SK-N-SH (cell line): ENCODE measurements at regions not wholly inside any gene's neighbourhood (a gene's known extent, or its start where the extent isn't known, plus 50 kb on each side); places are given as distances from the start of the nearest gene placed in this dataset.

ENCODE experiments used
- CTCF ChIA-PET: fragments of 300-600, 350-600 bp; formaldehyde crosslinking; extraction: SDS; loops from one replicate; lab custom pipeline; 2021; lab: Yijun Ruan, JAX
- POLR2A ChIA-PET: fragments of 350-600 bp; sonication (Branson Sonifier 250); formaldehyde crosslinking; extraction: SDS; loops from one replicate; lab custom pipeline; 2020; ENCODE audit warnings: antibody characterized with exemption, inconsistent platforms; lab: Yijun Ruan, JAX
- DNase-seq: peaks from one replicate; pipeline ENCODE4 v3.0.0; 2012
- H2AFZ ChIP-seq: fragments of 200-600 bp; sonication (generic); 2 replicates; pipeline ENCODE4 v1.8.1; 2016; ENCODE audit warnings: antibody characterized with exemption, mild to moderate bottlenecking, low read depth
- H3F3A ChIP-seq: fragments of 200-600 bp; sonication (generic); replicated peaks from 2 replicates; pipeline ENCODE3; 2016; ENCODE audit warnings: antibody characterized with exemption, mild to moderate bottlenecking; ENCODE audit not compliant: insufficient read depth
- H3K27ac ChIP-seq, 2 experiments: fragments of 200-500 bp in 1 of 2; fragments of 200-600 bp in 1 of 2; sonication (Bioruptor generic) in 1 of 2; sonication (generic), shearing (Covaris generic) in 1 of 2; 2 replicates each; pipeline versions ENCODE4 v1.5.1 to v1.6.1; 2014 to 2016; ENCODE audit warnings: low read depth in 2 of 2, inconsistent platforms in 1 of 2, low read length in 1 of 2, mild to moderate bottlenecking in 1 of 2, mixed read lengths in 1 of 2
- H3K27me3 ChIP-seq: fragments of 200-600 bp; sonication (generic), shearing (Covaris generic); 2 replicates; pipeline ENCODE4 v1.6.1; 2016; ENCODE audit warnings: mixed run types; ENCODE audit not compliant: insufficient read depth
- H3K36me3 ChIP-seq, 2 experiments: fragments of 200-500 bp in 1 of 2; fragments of 200-600 bp in 1 of 2; sonication (Bioruptor generic) in 1 of 2; sonication (generic) in 1 of 2; replicated peaks in 1 of 2; 2 replicates each; pipeline versions ENCODE3 to v1.5.1; 2014 to 2016; ENCODE audit warnings: low read length in 1 of 2, mild to moderate bottlenecking in 1 of 2; ENCODE audit not compliant: insufficient read depth in 2 of 2, control insufficient read depth in 1 of 2
- H3K4me1 ChIP-seq, 2 experiments: fragments of 200-500 bp in 1 of 2; fragments of 200-600 bp in 1 of 2; sonication (Bioruptor generic) in 1 of 2; sonication (generic), shearing (Covaris generic) in 1 of 2; 2 replicates each; pipeline versions ENCODE4 v1.5.1 to v1.6.1; 2014 to 2016; ENCODE audit warnings: low read depth in 1 of 2, low read length in 1 of 2, mixed run types in 1 of 2; ENCODE audit not compliant: insufficient read depth in 2 of 2, control insufficient read depth in 1 of 2
- H3K4me2 ChIP-seq: fragments of 200-600 bp; sonication (generic), shearing (Covaris generic); 2 replicates; pipeline ENCODE4 v1.6.1; 2017; ENCODE audit warnings: mixed run types
- H3K4me3 ChIP-seq, 2 experiments: fragments of 200-500 bp in 1 of 2; fragments of 200-600 bp in 1 of 2; sonication (Bioruptor generic) in 1 of 2; sonication (generic), shearing (Covaris generic) in 1 of 2; 2 replicates each; pipeline versions ENCODE4 v1.5.1 to v1.8.1; 2014 to 2016; ENCODE audit warnings: low read depth in 2 of 2, inconsistent platforms in 1 of 2, low read length in 1 of 2, mild to moderate bottlenecking in 1 of 2, mixed read lengths in 1 of 2, moderate library complexity in 1 of 2
- H3K79me2 ChIP-seq: fragments of 200-600 bp; sonication (generic); 2 replicates; pipeline ENCODE4 v1.8.1; 2017; ENCODE audit warnings: mild to moderate bottlenecking; ENCODE audit not compliant: insufficient read depth
- H3K9ac ChIP-seq: fragments of 200-600 bp; sonication (generic); 2 replicates; pipeline ENCODE4 v1.6.1; 2017; ENCODE audit warnings: mixed run types
- H3K9me2 ChIP-seq: fragments of 200-600 bp; sonication (generic); 2 replicates; pipeline ENCODE4 v1.6.1; 2017; ENCODE audit warnings: mixed run types
- H3K9me3 ChIP-seq: fragments of 200-600 bp; sonication (generic); 2 replicates; pipeline ENCODE4 v1.6.1; 2017; ENCODE audit warnings: mixed run types, mild to moderate bottlenecking, moderate library complexity
- H4K20me1 ChIP-seq: fragments of 200-600 bp; sonication (generic); 2 replicates; pipeline ENCODE4 v1.6.1; 2017; ENCODE audit warnings: mild to moderate bottlenecking, mixed run types; ENCODE audit not compliant: insufficient read depth
- ELF1 ChIP-seq: IDR thresholded peaks from 2 replicates; pipeline ENCODE4 v1.4.0; 2012
- EP300 ChIP-seq, 2 experiments: IDR thresholded peaks; 2 replicates each; pipeline versions ENCODE4 v1.4.0 to v1.6.1; 2012; ENCODE audit warnings: borderline replicate concordance in 1 of 2, low read depth in 1 of 2, low read length in 1 of 2
- EZH2phosphoT487 ChIP-seq: fragments of 200-600 bp; sonication (generic); IDR thresholded peaks from 2 replicates; pipeline ENCODE4 v1.6.1; 2017; ENCODE audit warnings: low read depth, mixed run types, mild to moderate bottlenecking, antibody characterized with exemption, moderate library complexity, borderline replicate concordance
- GATA2 ChIP-seq: sonication (generic); formaldehyde crosslinking; IDR thresholded peaks from 2 replicates; pipeline ENCODE4 v1.5.0; 2020; ENCODE audit warnings: mild to moderate bottlenecking, missing genetic modification reagents
- IRF3 ChIP-seq: fragments of 150-350 bp; IDR thresholded peaks from 2 replicates; pipeline ENCODE4 v1.6.1; 2016; ENCODE audit warnings: mild to moderate bottlenecking, low read depth, low read length
- MXI1 ChIP-seq: IDR thresholded peaks from 2 replicates; pipeline ENCODE4 v1.6.1; 2012; ENCODE audit warnings: mild to moderate bottlenecking, low read depth, low read length, improper control_type of control experiment
- NRF1 ChIP-seq: IDR thresholded peaks from 2 replicates; pipeline ENCODE4 v1.6.1; 2012; ENCODE audit warnings: low read depth, mild to moderate bottlenecking, low read length
- RAD21 ChIP-seq: IDR thresholded peaks from 2 replicates; pipeline ENCODE4 v1.6.1; 2012; ENCODE audit warnings: mild to moderate bottlenecking, low read length
- RCOR1 ChIP-seq: fragments of 150-350 bp; IDR thresholded peaks from 2 replicates; pipeline ENCODE4 v1.6.1; 2017; ENCODE audit warnings: antibody characterized with exemption, low read length
- SIN3A ChIP-seq: IDR thresholded peaks from 2 replicates; pipeline ENCODE4 v1.6.1; 2012; ENCODE audit warnings: low read depth, mild to moderate bottlenecking, low read length, moderate library complexity, borderline replicate concordance
- SMC3 ChIP-seq: IDR thresholded peaks from 2 replicates; pipeline ENCODE4 v1.6.1; 2012; ENCODE audit warnings: low read depth, low read length, improper control_type of control experiment
- TAF1 ChIP-seq: IDR thresholded peaks from 2 replicates; pipeline ENCODE4 v1.6.1; 2012; ENCODE audit warnings: low read depth, mild to moderate bottlenecking, low read length, moderate library complexity, borderline replicate concordance
- TCF12 ChIP-seq: IDR thresholded peaks from 2 replicates; pipeline ENCODE4 v1.4.0; 2012
- TEAD4 ChIP-seq: IDR thresholded peaks from 2 replicates; pipeline ENCODE4 v1.4.0; 2012; ENCODE audit warnings: mild to moderate bottlenecking, borderline replicate concordance; ENCODE audit not compliant: insufficient read depth
- WGBS: methylation state at CpG from one replicate; pipeline ENCODE4 v1.1.6; 2017; ENCODE audit warnings: low lambda C conversion rate; 5-methylcytosine and 5-hydroxymethylcytosine counted together

- H3K27ac ChIP-seq, result peak overlapping the region in 1 of 2 experiments; percentile 47; a peak in 1 of 4 replicates
- ChIA-PET CTCF (interaction anchor here (1.4 to 2.4 kb wide), 4 partner anchors 12 to 1102 kb away, joined by 3 to 14 read pairs (median 6); no protein-coding TSS in a partner anchor), POLR2A (no interaction called here)
- 0 out of 2 replicates have a peak, but pooled peaks have one; percentile 26 for TF ChIP-seq GATA2 (CRISPR knock-in tag)
- TF ChIP-seq SMC3, result no peak
- TF ChIP-seq TEAD4, result no peak
- TF ChIP-seq RAD21, result no peak
- TF ChIP-seq ELF1, result no peak
- TF ChIP-seq TAF1, result no peak
- no peak for TF ChIP-seq IRF3
- TF ChIP-seq MXI1, result peak; percentile 33; the same call in 1 of the 2 replicates
- TF ChIP-seq EP300 (IDR thresholded peaks at IDR 0.05; ENCODE audit: borderline replicate concordance in 1 of 2, low read depth in 1 of 2, low read length in 1 of 2), result no peak
- no peak for TF ChIP-seq EZH2phosphoT487
- TF ChIP-seq RCOR1, result no peak
- TF ChIP-seq NRF1, result no peak
- TF ChIP-seq SIN3A, result no peak
- TF ChIP-seq TCF12, result no peak
- WGBS, result 7% methylated on average over 45 of the region's 84 CpGs
- H2AFZ ChIP-seq, result no peak overlapping the region
- H4K20me1 ChIP-seq, result no peaks in the 10 kb centered on the region
- H3K36me3 ChIP-seq, result no peaks in the 10 kb centered on the region
- H3K79me2 ChIP-seq, result no peaks in the 10 kb centered on the region
- peak; percentile 79 for DNase-seq
- peak overlapping the region; percentile 52 to 58 for H3K4me3 ChIP-seq
- H3F3A ChIP-seq, result no peaks in the 10 kb centered on the region
- peaks cover 0 to 4% of the 10 kb centered on the region in 2 experiments; a peak in 1 of 4 replicates for H3K4me1 ChIP-seq
- H3K9me3 ChIP-seq, result no peaks in the 10 kb centered on the region
- peak overlapping the region; percentile 81 for H3K4me2 ChIP-seq
- H3K27me3 ChIP-seq, result peaks cover 13% of the 10 kb centered on the region
- no peaks in the 10 kb centered on the region for H3K9me2 ChIP-seq
- H3K9ac ChIP-seq, result no peak overlapping the region
Measured at GRCh38 chr15:47184003-47184907, 533.0 kb upstream of the SEMA6D start.
